Smooth muscle cell (in vitro differentiated cells): ENCODE measurements at regions not wholly inside any gene's neighbourhood (a gene's known extent, or its start where the extent isn't known, plus 50 kb on each side); places are given as distances from the start of the nearest gene placed in this dataset.

Experiments
- DNase-seq: peaks from one replicate; lab custom pipeline; 2025; ENCODE audit not compliant: unreplicated experiment; lab: John Stamatoyannopoulos, UW
- H2AFZ ChIP-seq: fragments of 200-600 bp; sonication (generic); 2 replicates; pipeline ENCODE4 v1.6.0; 2016; ENCODE audit warnings: antibody characterized with exemption, low read depth, mild to moderate bottlenecking
- H3F3A ChIP-seq: fragments of 200-600 bp; sonication (generic); 2 replicates; pipeline ENCODE4 v1.6.0; 2017; ENCODE audit warnings: antibody characterized with exemption, low read depth
- H3K27ac ChIP-seq: fragments of 200-600 bp; sonication (generic); 2 replicates; pipeline ENCODE4 v1.5.1; 2016; ENCODE audit warnings: low read depth, mild to moderate bottlenecking
- H3K27me3 ChIP-seq: fragments of 200-600 bp; sonication (generic); 2 replicates; pipeline ENCODE4 v1.6.1; 2016; ENCODE audit warnings: low read depth, mild to moderate bottlenecking
- H3K36me3 ChIP-seq: fragments of 200-600 bp; sonication (generic); 2 replicates; pipeline ENCODE4 v1.5.1; 2016; ENCODE audit warnings: low read depth
- H3K4me1 ChIP-seq: fragments of 200-600 bp; sonication (generic); 2 replicates; pipeline ENCODE4 v1.5.1; 2016; ENCODE audit warnings: low read depth
- H3K4me2 ChIP-seq: fragments of 200-600 bp; sonication (generic); 2 replicates; pipeline ENCODE4 v1.6.0; 2016; ENCODE audit warnings: mild to moderate bottlenecking
- H3K4me3 ChIP-seq: fragments of 200-600 bp; sonication (generic); 2 replicates; pipeline ENCODE4 v1.5.1; 2016; ENCODE audit warnings: mild to moderate bottlenecking
- H3K79me2 ChIP-seq: fragments of 200-600 bp; sonication (generic); 2 replicates; pipeline ENCODE4 v1.6.0; 2016; ENCODE audit warnings: low read depth, mild to moderate bottlenecking
- H3K9ac ChIP-seq: fragments of 200-600 bp; sonication (generic); 2 replicates; pipeline ENCODE4 v1.6.0; 2016; ENCODE audit warnings: low read depth
- H3K9me3 ChIP-seq: fragments of 200-600 bp; sonication (generic); replicated peaks from 2 replicates; pipeline ENCODE4 v1.5.1; 2016; ENCODE audit warnings: low read depth
- H4K20me1 ChIP-seq: fragments of 200-600 bp; sonication (generic); 2 replicates; pipeline ENCODE4 v1.6.0; 2016; ENCODE audit warnings: low read depth
- CTCF ChIP-seq: fragments of 200-600 bp; sonication (generic); IDR thresholded peaks from 2 replicates; pipeline ENCODE4 v1.5.1; 2017; ENCODE audit warnings: borderline replicate concordance, mild to moderate bottlenecking, antibody characterized with exemption; ENCODE audit not compliant: insufficient read depth, poor library complexity, severe bottlenecking
- WGBS: methylation state at CpG from one replicate; pipeline ENCODE4 v1.1.7; 2016; ENCODE audit warnings: low lambda C conversion rate; 5-methylcytosine and 5-hydroxymethylcytosine counted together

GRCh38 chr6:45717027-45717426 is 298.6 kb downstream of the CLIC5 start:
- no peak for TF ChIP-seq CTCF
- WGBS: 87% methylated on average over 4 of the region's 4 CpGs
- H3K4me3 ChIP-seq: no peak overlapping the region
- no peak overlapping the region for H3K27ac ChIP-seq
- no peaks in the 10 kb centered on the region for H3K79me2 ChIP-seq
- H3K9me3 ChIP-seq: no peaks in the 10 kb centered on the region
- H2AFZ ChIP-seq: no peak overlapping the region
- peaks cover 8% of the 10 kb centered on the region for H3K4me1 ChIP-seq
- H3K9ac ChIP-seq: no peak overlapping the region
- no peaks in the 10 kb centered on the region for H3K27me3 ChIP-seq
- peaks cover 7% of the 10 kb centered on the region for H3F3A ChIP-seq
- no peak for DNase-seq
- H3K36me3 ChIP-seq: no peaks in the 10 kb centered on the region
- H3K4me2 ChIP-seq: no peak overlapping the region
- H4K20me1 ChIP-seq: no peaks in the 10 kb centered on the region

- Histone ChIP-seq H3K79me2 (no peaks in the 10 kb centered on the region), H3K4me1 (peaks cover 8% of the 10 kb centered on the region), H3K27ac (no peak overlapping the region), H3K9ac (no peak overlapping the region), H2AFZ (no peak overlapping the region), H3K4me3 (no peak overlapping the region), H3K9me3 (no peaks in the 10 kb centered on the region), H3K36me3 (no peaks in the 10 kb centered on the region), H3F3A (peaks cover 7% of the 10 kb centered on the region), H3K27me3 (no peaks in the 10 kb centered on the region), H4K20me1 (no peaks in the 10 kb centered on the region), H3K4me2 (no peak overlapping the region)
- no peak for TF ChIP-seq CTCF
- no peak for DNase-seq
Measured at GRCh38 chr6:45715508-45715803, 300.2 kb downstream of the CLIC5 start.

GRCh38 chr6:45714741-45715507 is 300.7 kb downstream of the CLIC5 start:
- peak; percentile 71 for TF ChIP-seq CTCF
- 24% methylated on average over 6 of the region's 6 CpGs for WGBS
- no peaks in the 10 kb centered on the region for H3K36me3 ChIP-seq
- no peaks in the 10 kb centered on the region for H3K27me3 ChIP-seq
- H3K27ac ChIP-seq: no peak overlapping the region
- no peak for DNase-seq
- no peaks in the 10 kb centered on the region for H4K20me1 ChIP-seq
- no peaks in the 10 kb centered on the region for H3K79me2 ChIP-seq
- peaks cover 8% of the 10 kb centered on the region for H3K4me1 ChIP-seq
- no peak overlapping the region for H3K9ac ChIP-seq
- no peak overlapping the region for H3K4me3 ChIP-seq
- peaks cover 7% of the 10 kb centered on the region for H3F3A ChIP-seq
- H2AFZ ChIP-seq: peak overlapping the region; percentile 26
- H3K4me2 ChIP-seq: peak overlapping the region; percentile 19
- H3K9me3 ChIP-seq: no peaks in the 10 kb centered on the region

GRCh38 chr6:45714006-45714730 is 301.5 kb downstream of the CLIC5 start:
- Histone ChIP-seq H3K27ac (no peak overlapping the region), H3K9ac (no peak overlapping the region), H4K20me1 (no peaks in the 10 kb centered on the region), H3F3A (peaks cover 7% of the 10 kb centered on the region), H3K4me1 (peaks cover 8% of the 10 kb centered on the region), H3K36me3 (no peaks in the 10 kb centered on the region), H3K79me2 (no peaks in the 10 kb centered on the region), H3K9me3 (no peaks in the 10 kb centered on the region), H3K4me2 (peak overlapping the region; percentile 19), H2AFZ (peak overlapping the region; percentile 26), H3K4me3 (no peak overlapping the region), H3K27me3 (no peaks in the 10 kb centered on the region)
- WGBS: 61% methylated on average over 11 of the region's 11 CpGs
- DNase-seq: no peak
- no peak for TF ChIP-seq CTCF
